Mesodermal cell (in vitro differentiated cells): ENCODE measurements at regions not wholly inside any gene's neighbourhood (a gene's known extent, or its start where the extent isn't known, plus 50 kb on each side); places are given as distances from the start of the nearest gene placed in this dataset.

Experiments used
- H3K27ac ChIP-seq: 2 replicates; pipeline ENCODE4 v1.7.0; 2013; ENCODE audit warnings: mild to moderate bottlenecking, low read depth, low read length, moderate library complexity; ENCODE audit not compliant: severe bottlenecking
- H3K36me3 ChIP-seq: 2 replicates; pipeline ENCODE4 v1.7.1; 2013; ENCODE audit warnings: mild to moderate bottlenecking, low read length, moderate library complexity; ENCODE audit not compliant: control insufficient read depth, insufficient read depth
- H3K4me1 ChIP-seq: one replicate; pipeline ENCODE4 v1.7.1; 2013; ENCODE audit warnings: mild to moderate bottlenecking, low read length; ENCODE audit not compliant: insufficient read depth, control insufficient read depth, poor library complexity, severe bottlenecking
- H3K4me3 ChIP-seq: 2 replicates; pipeline ENCODE4 v1.7.0; 2013; ENCODE audit warnings: low read length, control low read depth, mild to moderate bottlenecking; ENCODE audit not compliant: insufficient read depth, poor library complexity, severe bottlenecking; ENCODE audit errors: extremely low read depth
- H3K9me3 ChIP-seq: 2 replicates; pipeline ENCODE4 v1.7.1; 2013; ENCODE audit warnings: mild to moderate bottlenecking, low read length, moderate library complexity; ENCODE audit not compliant: control insufficient read depth
- WGBS, 2 experiments: methylation state at CpG; one replicate each; pipeline ENCODE4 v1.1.5; 2013; ENCODE audit warnings: missing lambda C conversion rate in 2 of 2; ENCODE audit not compliant: insufficient coverage in 2 of 2; 5-methylcytosine and 5-hydroxymethylcytosine counted together

GRCh38 chr6:28758046-28758817, 165.6 kb downstream of the TRIM27 start:
- Histone ChIP-seq H3K36me3 (no peaks in the 10 kb centered on the region), H3K27ac (no peak overlapping the region), H3K4me1 (no peaks in the 10 kb centered on the region), H3K4me3 (peak overlapping the region; percentile 30), H3K9me3 (no peaks in the 10 kb centered on the region)
- 70 to 80% methylated on average over 11 of the region's 19 CpGs for WGBS, 2 experiments

GRCh38 chr6:28758818-28759235, 165.0 kb downstream of the TRIM27 start:
- Histone ChIP-seq H3K4me3 (no peak overlapping the region), H3K4me1 (no peaks in the 10 kb centered on the region), H3K9me3 (no peaks in the 10 kb centered on the region), H3K27ac (no peak overlapping the region), H3K36me3 (no peaks in the 10 kb centered on the region)
- WGBS, 2 experiments, result 88 to 89% methylated on average over 5 of the region's 6 CpGs

GRCh38 chr6:28764014-28764723, 159.6 kb downstream of the TRIM27 start:
- H3K36me3 ChIP-seq, result no peaks in the 10 kb centered on the region
- H3K4me3 ChIP-seq, result no peak overlapping the region
- H3K27ac ChIP-seq, result no peak overlapping the region
- H3K4me1 ChIP-seq, result peaks cover 9% of the 10 kb centered on the region
- WGBS, 2 experiments, result 66 to 74% methylated on average over 16 to 20 of the region's 27 CpGs
- no peaks in the 10 kb centered on the region for H3K9me3 ChIP-seq

- 45 to 65% methylated on average over 7 to 10 of the region's 15 CpGs for WGBS, 2 experiments
- no peaks in the 10 kb centered on the region for H3K9me3 ChIP-seq
- peak overlapping the region; percentile 31 for H3K4me3 ChIP-seq
- H3K4me1 ChIP-seq, result peaks cover 13% of the 10 kb centered on the region
- no peak overlapping the region for H3K27ac ChIP-seq
- no peaks in the 10 kb centered on the region for H3K36me3 ChIP-seq
Measured at GRCh38 chr6:28764761-28765282, 159.0 kb downstream of the TRIM27 start.

DNA sequence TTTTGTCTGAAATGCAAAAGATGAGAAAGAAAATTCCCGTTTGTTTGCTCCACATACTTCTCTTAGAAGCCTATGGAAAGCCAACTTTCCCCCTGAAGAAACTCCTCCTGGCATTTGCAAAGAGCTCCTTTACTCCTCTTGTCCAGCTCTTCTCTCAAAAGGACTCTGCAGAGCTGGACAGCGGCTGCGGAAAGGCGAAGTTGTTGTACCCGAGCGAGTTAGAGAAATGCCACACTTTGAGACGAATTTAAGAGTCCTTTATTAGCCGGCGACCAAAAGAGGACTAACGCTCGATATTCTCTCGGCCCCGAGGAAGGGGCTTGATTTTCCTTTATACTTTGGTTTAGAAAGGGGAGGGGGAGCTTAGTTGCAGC, 157.8 kb downstream of the TRIM27 start:
- WGBS, 2 experiments, result 2 to 20% methylated on average over 7 to 12 of the region's 13 CpGs
- Histone ChIP-seq H3K27ac (peak overlapping the region; percentile 29), H3K4me3 (peak overlapping the region; percentile 31), H3K36me3 (no peaks in the 10 kb centered on the region), H3K9me3 (no peaks in the 10 kb centered on the region), H3K4me1 (peaks cover 13% of the 10 kb centered on the region)

- Histone ChIP-seq H3K9me3 (no peaks in the 10 kb centered on the region), H3K4me3 (no peak overlapping the region), H3K27ac (no peak overlapping the region), H3K4me1 (peaks cover 13% of the 10 kb centered on the region), H3K36me3 (no peaks in the 10 kb centered on the region)
- WGBS, 2 experiments, result 11 to 30% methylated on average over 2 to 3 of the region's 5 CpGs
Measured at GRCh38 chr6:28766426-28766825, 157.4 kb downstream of the TRIM27 start.

- peaks cover 18% of the 10 kb centered on the region for H3K4me1 ChIP-seq
- H3K36me3 ChIP-seq, result no peaks in the 10 kb centered on the region
- WGBS, 2 experiments, result 50 to 60% methylated on average over 4 of the region's 4 CpGs
- H3K27ac ChIP-seq, result no peak overlapping the region
- no peaks in the 10 kb centered on the region for H3K9me3 ChIP-seq
- H3K4me3 ChIP-seq, result no peak overlapping the region
Measured at GRCh38 chr6:28767133-28767532, 156.7 kb downstream of the TRIM27 start.

DNA sequence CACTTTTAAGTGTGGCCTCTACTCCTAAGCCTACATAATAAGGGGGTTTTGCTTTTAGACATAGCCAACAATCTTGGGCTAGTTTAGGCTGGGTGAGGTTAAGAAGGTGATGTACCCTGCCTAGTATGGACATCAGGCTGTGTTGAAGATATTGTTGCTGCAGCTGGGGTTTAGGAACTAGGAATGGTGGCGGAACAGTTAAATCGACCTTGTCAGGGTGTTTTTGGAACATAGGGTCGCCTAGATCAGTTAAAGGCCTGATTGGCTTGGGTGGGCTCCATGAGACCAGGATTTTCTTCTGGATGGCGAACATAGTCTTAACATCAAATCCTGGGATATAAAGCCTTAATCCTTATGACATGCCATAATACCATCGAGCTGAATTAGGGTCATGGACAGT, 156.1 kb downstream of the TRIM27 start:
- no peak overlapping the region for H3K4me3 ChIP-seq
- H3K36me3 ChIP-seq, result no peaks in the 10 kb centered on the region
- no peaks in the 10 kb centered on the region for H3K9me3 ChIP-seq
- 94 to 97% methylated on average over 4 of the region's 5 CpGs for WGBS, 2 experiments
- peaks cover 22% of the 10 kb centered on the region for H3K4me1 ChIP-seq
- H3K27ac ChIP-seq, result no peak overlapping the region

DNA sequence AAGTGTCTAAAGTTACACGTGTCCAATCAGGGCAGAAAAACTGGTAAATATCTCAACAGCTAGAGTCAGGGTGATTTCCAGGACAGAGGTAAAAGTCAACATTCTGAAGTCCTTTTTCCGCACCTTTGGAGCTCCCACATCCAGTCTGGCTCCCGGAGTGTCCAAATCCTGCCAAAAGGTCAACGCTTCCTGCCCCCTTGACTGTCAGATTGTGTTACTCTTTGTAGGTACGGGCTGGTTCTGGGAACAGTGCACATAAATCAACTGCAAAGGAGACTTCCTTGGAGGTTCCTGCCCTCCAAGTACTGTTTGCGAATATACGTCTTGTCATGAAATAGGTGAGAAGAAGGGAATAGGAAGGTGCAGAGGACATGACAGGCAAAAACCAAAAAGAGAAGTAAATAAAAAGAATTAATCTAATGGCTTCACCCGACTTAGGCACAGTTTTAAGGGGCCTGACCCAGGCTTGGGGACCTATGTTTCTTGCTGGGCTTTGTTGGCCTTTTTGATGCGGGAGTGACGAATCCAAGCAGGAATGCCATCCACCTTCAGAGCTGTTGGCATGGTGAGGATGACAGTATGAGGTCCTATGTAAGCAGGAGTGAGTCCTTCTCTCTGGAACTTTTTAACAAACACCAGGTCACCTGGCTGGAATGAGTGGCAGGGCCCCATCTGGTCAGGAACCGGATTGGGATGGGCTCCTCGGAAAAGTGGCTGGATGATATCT, 155.4 kb downstream of the TRIM27 start:
- H3K4me3 ChIP-seq, result no peak overlapping the region
- no peaks in the 10 kb centered on the region for H3K9me3 ChIP-seq
- WGBS, 2 experiments, result 81 to 93% methylated on average over 8 to 10 of the region's 12 CpGs
- H3K36me3 ChIP-seq, result no peaks in the 10 kb centered on the region
- H3K4me1 ChIP-seq, result peaks cover 23% of the 10 kb centered on the region
- H3K27ac ChIP-seq, result no peak overlapping the region

DNA sequence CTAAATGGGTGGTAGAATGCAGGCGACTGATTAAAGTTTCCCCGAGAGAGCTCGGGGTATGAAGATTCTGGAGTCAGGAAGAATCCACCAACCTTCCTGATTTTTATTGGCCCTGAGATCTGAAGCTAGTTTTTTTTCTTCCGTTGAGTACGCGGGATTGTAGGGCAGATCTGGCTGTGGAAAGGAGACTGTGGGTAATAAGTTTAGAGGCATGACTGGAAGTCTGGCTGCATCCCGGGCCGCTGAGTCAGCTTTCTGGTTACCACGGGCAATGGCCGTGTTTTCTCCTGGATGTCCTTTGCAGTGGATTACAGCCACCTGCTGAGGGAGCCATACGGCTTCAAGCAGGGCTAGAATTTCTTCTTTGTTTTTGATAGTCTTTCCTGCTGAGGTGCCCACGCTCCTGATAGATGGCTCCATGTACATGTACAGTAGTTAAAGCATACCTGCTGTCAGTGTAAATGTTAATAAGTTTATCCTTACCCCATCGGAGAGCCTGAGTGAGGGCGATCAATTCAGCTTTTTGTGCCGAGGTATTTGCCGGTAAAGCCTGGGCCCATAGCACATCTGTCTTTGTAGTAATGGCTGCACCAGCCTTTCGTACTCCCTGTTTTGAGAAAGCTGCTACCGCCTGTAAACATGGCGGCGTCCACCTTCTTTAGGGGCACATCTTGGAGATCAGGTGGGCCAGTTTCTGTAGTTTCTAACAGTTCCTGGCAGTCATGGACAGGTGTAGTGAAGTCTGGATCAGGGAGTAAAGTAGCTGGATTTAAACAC, 154.0 kb downstream of the TRIM27 start:
- no peaks in the 10 kb centered on the region for H3K9me3 ChIP-seq
- H3K27ac ChIP-seq, result no peak overlapping the region
- H3K4me1 ChIP-seq, result peaks cover 23% of the 10 kb centered on the region
- H3K36me3 ChIP-seq, result no peaks in the 10 kb centered on the region
- no peak overlapping the region for H3K4me3 ChIP-seq
- WGBS, 2 experiments, result 36 to 43% methylated on average over 13 to 17 of the region's 20 CpGs
